ENCODE measurements at regions not wholly inside any gene's neighbourhood (a gene's known extent, or its start where the extent isn't known, plus 50 kb on each side); places are given as distances from the start of the nearest gene placed in this dataset.
A peak's percentile ranks its signal among the peaks of the same experiment; 100 is the strongest.
"Not testable (repeated sequence)": the region's sequence is repeated elsewhere in the genome, so short reads cannot be mapped to it uniquely, and the experiment has no call there.

DNA sequence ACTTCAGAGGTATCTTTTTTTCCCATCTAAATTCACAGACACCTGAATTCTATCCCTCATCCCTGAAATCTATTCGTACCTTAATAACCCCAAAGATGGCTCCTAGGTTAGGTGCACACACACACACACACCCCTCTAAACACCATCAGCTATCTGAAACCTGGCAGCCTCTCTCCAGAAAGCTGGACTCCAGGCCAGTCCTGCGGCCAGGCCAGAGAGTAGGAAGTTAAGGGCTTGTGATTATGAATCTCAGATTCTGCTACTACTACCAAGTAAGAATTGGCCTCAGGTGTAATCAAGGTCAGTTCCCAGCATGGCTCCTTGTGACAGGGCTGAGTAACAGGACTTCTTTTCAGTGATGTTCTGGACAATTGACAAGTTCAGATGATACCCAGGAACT is 244.2 kb upstream of the SERP2 start:
- DNase-seq = no peak

DNA sequence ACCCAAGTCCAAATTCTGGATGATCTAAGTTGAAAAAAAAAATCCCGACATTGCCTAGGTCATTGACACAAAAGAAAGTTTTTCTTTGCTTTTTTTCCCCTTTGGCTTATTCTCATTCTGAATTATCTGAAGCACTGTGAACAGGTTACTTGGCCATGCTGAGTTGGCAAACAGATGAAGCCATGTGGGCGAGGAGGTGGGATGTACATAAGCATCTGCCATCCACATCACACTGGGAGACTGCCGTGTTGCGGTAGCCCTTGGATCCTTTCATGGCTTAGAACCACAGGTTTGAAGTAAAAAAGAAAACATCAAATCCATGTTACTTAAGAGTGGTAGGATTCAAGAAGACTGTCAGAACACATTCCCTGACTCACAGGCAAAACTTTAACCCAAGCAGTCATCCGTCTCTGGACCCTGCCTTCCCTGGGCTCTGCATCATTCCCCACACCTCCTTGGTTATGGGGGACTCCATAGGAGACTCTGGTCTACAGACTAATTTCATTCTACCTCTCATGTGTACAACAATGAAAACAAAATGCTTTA is 242.5 kb upstream of the SERP2 start:
- no peak for DNase-seq

DNA sequence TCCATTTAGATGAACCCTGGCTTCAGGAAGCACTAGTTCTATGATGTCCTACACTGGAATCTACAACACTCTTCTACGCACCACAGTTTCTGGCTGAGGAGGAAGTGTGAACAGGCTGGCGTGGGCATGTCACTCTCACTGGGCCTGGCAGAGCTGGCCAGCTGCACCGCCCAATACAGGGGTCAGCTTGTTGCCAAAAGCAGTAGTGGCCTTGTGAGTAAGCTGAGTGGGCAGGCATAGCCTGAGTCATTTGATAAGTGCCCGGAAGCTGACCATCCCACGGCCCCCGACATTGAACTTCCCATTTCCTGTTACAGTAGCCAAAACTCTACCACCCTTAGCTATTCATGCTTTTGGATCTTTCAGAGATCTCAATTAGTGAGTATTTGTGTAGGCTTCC is 240.9 kb upstream of the SERP2 start:
- no peak for DNase-seq

DNA sequence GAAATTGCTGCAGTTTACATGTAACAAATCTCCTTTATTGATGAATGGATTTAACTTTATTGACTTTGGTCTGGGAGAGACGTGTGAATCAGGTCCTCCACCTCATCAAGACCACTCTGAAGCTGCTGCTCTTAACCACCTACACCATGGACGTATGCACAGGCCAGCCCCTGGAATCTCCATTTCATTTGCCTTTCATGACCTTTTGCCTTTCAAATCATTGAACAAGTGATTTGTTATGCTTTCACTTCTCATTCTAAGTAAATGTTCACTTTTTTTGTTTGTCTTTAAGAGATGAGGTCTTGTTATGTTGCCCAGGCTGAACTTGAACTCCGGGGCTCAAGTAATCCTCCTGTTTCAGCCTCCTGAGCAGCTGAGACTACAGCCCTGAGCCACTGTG is 240.0 kb upstream of the SERP2 start:
- DNase-seq = no peak

DNA sequence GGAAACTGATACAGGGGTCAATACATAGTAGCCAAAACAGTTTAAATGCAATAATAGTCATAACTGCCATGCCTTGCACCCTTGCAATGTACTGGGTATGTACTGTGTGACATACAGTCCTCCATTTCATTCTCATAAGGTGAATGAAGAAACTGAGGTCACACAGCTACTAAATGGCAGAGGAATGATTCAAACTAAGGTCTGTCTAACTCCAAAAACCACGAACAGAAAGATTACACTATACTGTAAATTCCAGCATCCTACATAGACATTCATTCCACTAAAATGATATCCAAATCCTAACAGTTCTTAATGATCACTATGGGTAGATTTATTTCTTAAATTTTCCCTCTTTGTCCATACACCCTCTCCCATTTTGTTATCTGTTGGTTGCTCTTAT is 238.1 kb upstream of the SERP2 start:
- no peak for DNase-seq

DNA sequence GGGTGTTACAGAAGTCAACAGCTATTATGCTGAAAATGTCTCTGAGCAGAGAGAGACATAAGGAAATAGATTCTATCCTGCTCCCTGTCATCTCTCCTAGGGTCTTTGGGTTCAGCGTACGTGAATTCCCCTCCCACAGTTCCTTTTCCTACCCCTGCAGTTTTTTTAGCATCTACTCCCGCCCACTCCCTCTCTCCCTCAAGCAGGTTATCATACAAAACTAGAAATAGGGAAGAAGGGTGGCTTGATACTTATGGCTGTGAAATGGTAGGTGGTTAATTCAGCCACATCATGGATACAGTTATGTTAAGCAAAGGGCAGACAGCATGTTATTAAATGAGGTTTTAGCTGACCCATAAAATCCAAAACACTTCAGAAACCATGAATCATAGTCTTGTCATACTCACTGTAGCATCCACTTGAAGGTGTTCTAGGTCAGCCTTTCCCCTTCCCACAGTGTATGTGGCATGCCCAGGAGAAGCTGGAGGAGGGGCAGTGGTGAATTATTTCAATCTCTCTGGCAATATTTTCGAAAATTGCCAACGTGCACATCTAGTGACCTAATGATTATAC is 236.8 kb upstream of the SERP2 start:
- DNase-seq = no peak

DNA sequence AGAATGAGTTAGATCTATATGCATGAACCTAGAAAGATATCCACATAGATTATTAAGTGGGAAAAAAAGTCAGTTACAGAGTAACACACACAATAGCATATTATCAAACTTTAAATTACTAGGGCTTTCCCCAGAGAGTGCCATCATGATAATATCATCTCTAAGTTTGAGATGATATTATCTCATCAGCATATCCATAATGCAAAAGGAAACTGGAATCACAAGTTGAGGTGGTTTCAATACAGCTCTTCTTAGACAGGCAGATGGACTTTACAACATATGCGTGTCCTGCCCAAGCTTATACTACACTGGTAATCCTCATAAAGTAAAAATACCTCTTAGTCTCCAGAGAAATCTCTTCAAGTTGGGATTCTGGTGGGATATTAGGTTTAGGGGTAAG is 236.2 kb upstream of the SERP2 start:
- DNase-seq = no peak

DNA sequence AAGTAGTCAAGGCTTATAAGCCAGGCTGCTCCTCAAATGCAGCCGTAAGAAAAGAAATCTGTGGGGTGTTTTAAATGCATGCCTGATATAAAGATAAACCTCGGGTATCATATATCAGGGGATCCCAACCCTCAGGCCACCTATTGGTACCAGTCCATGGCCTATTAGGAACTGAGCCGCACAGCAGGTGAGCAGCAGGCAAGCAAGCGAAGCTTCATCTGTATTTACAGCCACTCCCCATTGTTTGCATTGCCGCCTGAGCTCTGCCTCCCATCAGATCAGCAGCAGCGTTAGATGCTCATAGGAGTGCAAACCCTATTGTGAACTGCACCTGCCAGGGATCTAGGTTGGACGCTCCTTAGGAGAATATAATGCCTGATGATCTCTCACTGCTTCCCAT is 233.5 kb upstream of the SERP2 start:
- peak; percentile 45 for DNase-seq

DNA sequence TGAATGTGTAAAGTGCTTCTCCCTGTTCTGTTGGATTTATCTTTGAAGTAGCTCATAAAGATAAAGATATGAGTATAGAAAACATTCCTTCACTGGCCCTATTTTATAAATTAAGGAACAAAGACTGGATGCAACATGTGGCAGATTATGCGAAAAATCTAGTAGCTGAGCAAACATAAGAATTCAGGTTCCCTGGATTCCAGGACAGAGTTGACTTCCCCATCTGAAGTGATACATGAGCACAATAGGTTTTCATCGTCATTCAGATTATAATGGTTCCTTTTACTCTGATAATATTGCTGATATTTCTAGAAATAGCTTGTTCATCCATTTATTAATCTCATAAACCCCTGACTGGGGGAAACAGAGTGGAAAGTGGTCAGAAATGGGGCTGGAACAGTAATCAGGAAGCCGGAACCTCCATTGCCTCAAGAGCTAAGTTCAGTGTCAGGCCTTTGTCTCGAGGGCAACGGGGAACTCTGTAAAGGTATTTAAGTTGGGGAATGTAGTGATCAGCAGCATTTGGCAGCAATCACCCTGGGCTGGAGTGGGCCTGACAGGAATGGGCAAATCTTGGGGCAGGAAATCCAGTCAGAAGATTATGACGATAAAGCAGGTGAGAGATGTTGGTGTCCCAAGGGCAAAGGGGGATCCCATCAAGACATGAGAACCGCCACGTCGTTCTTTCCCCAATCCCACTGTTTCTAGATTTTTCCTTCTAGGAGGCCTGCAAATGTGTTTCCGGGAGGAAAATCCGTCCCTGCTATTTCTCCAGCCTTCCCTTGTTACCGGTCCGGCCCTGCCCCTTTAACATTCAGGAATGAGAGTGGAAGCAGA is 232.5 kb upstream of the SERP2 start:
- DNase-seq = no peak

DNA sequence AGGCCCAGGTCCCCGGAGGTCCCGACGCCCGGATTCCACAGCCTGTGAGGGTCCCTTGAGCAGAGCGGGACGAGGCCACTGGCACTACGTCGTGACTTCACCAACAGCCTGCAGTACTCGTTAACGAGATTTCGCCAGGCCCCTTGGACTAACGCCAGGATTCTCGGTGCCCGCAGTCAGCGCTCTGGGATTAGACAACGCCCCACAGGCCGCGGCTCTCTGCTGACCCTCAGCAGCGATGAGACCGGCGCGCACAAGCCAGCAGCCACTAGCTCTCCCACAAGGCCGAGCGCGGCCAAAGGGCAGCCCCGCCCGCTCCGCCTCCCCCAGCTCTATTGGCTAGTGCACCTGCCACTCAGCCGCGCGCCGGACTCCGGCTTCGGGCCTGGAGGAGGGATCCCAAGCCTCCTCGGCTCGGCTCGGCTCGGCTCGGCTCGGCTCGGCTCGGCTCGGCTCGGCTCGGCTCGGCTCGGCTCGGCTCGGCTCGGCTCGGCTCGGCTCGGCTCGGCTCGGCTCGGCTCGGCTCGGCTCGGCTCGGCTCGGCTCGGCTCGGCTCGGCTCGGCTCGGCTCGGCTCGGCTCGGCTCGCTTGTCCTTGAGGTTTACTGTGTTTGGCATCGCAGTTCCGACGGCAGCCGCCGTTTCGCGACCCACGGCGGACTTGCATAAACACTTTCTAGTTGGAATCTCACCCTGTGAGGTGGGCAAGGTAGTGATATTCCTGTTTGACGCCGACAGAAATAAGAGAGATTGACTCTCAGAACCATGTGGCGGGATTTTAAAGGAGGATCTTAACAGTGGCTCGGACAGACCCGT is 231.7 kb upstream of the SERP2 start:
- DNase-seq = peak; percentile 98

DNA sequence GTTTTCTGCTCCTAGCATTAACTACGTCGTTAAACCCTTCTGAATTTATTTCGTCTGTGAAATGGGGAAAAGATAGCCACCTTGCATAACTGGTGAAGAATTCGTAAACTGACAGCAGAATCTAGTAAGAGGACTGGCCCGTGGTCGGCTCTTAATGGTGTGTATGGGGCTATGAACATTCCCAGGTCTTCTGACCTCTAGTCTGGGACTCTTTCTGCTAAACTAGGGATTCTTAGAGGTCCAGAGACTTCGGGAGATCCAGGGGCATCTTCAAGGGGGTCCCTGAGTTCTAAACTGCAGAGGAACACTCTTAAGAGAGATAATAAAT is 231.1 kb upstream of the SERP2 start:
- DNase-seq = no peak

DNA sequence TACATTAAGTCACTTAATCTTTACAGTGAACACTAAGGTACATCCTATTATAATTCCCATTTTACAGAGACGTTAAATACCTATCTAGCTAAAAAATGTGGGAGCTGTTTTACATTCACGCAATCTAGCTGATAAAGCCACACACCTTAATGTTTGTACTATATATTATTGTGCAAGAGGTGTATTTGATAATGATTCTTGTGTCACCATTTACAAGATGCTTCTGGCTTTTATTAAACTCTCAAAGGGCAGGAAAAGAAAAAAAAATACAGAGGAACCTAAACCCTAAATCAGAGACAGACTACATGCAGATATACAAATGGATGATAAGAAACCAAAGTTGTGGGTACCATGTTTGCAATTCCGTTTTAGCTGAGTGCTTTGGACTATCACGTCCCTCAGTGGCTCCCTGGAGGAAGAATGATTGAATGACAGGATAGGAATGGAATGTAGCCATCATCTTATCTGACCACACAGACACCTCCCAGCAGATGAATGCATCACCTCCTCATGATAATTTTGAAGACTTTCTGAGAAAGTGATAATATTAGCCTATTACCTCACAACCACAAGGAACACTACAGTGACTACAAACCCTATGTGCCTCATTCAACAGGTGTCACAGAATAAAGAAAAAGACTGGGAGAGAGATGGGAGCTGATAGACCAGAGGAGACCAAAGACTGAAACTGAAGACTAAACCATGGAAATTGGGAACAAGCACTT is 230.5 kb upstream of the SERP2 start:
- DNase-seq = no peak

DNA sequence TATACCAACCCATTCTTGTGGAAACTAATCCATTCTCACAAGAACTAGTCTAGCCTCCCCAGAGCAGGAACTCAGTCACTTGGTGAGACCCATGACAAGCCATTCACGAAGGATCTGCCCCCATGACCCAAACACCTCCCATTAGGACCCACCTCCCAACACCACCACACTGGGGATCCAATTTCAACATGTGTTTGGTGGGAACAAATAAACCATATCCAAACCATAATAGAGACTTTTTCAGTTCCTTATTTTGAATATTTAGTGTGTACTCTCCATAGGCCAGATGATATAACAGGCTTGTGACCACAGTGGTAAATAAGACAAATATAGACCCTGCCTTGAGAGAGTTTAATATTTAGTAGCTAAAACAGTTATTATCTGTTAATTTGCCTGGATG is 227.5 kb upstream of the SERP2 start:
- no peak for DNase-seq

DNA sequence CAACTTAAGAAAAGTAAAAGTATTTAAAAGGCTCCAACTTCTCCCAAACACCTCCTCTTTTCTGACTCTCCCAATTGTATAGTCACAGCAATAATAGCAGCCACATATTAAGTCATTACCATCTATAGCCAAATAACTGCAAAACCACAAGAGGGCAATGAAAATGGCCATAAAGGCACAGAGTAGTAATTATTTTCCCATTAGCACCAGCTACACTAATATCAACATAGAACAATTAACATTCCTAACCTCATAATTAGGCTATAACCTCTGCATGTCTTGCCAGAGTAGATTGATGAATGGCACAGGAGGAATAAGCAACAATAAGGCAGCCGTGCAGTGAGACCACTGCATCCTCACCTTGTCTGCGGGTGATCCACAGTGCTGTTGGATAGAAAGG is 226.4 kb upstream of the SERP2 start:
- no peak for DNase-seq

DNA sequence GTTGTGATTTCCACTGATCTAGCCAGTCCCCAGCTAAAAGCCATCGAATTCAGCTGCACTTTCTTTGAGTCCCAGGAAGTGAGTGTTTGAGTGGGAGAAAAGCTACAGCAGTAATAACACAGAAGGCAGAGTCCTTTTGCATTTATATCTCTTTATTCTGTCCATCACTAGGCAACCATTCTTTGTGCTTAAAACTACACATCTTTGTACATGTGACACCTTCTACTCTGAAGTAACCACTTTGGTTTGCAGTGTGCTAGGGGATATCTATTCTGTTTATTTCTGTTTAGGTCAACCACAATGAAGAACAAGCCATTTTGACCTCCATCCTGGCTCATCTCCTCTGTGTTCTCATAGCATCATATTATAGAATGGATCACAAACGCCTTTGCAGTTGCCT is 226.0 kb upstream of the SERP2 start:
- DNase-seq = no peak

DNA sequence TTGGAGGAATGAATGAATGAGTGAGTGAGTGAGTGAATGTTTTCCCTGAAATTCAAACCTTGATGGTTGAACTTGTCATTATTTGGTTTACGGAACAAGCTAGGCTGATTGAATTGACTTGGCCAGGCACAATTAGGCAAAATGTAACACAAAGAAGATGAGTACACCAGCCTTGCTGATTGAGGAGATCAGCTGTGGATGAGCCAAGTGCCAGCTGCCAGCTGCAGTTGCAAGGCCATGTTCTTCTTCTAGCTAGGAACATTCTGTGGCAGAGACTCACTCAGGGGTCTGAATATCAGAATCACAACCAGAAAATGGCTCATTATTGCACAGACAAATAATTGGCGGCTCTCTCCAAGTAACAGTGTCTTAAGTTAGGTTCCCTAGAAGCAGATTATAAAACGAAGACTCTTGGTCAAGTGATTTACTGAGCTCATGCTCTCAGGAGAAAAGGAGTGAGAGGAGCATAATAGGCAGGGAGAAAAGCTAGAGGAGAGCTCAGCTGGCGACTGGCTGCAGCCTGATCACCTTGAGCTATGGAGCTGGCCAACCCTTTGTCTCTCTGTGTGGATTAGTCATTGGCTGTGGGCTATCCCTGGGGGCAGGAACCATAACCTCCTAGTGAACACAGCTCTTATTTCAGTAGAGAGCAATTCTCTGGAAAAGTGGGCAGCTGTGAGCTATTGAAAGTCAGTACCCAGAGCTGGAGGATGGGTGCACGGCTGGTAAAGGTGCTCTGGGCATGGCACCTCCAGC is 225.3 kb upstream of the SERP2 start:
- DNase-seq = no peak

DNA sequence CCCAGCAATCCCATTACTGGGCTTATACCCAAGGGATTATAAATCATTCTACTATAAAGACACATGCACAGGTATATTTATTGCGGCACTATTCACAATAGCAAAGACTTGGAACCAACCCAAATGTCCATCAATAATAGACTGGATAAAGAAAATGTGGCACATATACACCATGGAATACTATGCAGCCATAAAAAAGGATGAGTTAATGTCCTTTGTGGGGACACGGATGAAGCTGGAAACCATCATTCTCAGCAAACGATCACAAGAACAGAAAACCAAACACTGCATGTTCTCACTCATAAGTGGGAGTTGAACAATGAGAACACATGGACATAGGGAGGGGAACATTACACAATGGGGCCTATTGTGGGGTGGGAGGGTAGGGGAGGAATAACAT is 224.4 kb upstream of the SERP2 start:
- not testable (repeated sequence) for DNase-seq

DNA sequence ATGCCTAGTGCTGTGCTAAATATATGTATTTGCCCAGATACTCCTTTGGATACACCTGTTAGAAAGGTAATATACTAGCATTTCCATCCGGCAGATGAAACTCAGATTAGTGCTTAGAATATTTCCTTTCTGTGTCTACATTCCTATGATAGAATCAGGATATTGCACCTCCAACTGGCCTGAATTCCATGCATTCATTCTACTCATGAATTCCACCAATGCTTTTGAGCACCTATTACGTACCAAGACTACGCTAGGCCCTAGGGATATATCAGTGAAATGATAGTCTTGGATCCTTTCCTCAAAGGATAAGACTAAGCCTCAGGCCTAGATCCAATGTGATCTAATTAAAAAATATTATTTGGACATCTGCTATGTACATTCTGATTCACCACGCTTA is 223.8 kb upstream of the SERP2 start:
- DNase-seq = no peak

DNA sequence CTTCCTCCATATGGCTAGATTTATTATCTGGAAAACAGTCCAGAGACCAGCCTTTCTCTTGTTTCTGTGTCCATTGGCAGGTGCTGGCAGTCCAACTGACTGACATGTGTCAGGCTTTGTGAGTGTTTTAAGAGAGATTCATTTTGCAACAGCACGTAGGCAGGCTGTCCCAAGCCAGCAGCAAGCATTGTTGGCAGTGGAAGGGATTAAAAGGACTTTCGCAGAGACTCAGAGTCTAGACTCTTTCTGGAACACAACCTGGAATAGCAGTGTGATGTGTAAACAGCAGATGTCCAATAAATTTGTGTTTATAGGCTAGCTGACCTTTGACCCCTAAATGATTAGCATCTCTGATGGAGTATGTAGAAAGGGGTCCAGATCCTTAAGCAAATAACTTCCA is 222.2 kb upstream of the SERP2 start:
- no peak for DNase-seq

DNA sequence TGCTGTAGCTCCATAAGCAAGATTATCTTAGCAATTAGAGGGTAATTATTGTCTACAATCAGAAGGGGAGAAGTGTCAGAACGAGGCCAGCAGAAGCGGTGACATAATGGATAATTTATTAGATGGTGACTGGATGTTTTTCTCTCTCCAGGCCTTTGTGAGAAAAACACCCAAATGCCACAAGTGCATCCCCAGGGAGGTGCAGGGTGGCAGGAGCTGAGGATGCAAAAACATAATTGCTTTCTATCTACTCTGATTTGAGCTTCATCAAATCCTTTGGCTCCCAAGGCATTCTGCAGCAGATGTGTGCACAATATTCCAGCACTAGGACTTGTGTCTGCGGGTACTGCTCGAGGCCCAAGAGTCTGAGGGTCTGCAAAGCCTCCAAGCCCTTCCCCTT is 220.1 kb upstream of the SERP2 start:
- DNase-seq = no peak

DNA sequence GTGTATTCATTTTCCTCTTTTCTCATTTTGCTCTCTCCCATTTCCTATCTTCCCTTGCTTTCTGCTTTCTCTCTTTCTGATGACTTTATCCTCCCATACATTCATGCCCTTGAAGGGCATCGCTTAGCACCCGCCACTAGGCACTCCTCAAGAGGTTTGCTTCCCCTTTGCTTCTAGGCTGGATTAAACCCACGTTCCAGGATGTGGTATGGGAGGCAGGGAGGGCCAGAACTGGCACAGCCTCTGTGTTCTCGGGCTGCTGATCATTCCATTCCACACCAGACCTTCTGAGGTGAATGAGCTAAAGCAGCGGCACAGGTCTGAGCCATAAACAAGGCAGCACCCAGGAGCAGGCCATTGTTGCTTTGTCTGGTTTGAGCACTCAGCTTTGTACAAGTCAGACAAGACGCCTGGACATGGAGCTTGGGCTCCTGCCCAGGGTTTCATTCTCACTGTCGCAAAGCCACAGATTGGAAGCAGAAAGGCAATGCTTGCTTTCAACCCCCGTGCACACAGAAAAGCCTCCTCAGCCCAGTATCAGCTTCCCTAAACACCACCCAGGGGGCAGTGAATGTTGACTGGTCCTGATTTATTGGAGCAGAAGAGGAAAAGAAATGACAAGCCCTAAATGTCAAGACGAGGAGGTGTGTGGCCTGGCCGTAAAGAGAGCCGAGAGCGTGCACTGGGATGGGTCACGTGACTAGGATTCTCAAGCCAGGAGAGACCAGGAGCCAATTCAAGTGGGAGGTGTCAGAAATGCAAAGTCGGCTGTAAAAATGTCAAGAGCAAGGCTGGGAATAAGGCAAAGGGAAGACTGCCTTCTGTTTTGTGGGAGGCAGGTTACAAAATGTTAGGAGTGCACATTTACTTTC is 218.0 kb upstream of the SERP2 start:
- DNase-seq = peak; percentile 88

DNA sequence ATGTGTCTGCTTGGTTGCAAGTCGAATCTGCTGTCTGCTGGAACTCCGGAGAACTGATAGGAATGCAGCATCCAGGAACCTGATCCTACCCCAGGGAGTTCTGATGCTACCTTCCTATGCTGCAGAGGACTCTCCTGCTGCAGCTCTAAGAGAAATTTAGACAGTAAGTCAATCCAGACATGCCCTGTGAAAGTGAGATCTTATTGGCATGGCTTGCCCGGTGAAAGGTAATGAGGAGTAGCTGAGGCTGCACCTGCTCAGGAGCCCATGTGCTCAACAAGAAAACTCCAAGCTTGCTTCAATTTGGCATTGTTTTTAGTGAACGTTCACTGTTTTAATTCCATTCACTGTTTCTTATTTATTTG is 217.3 kb upstream of the SERP2 start:
- DNase-seq = no peak
